ENCODE measurements at regions not wholly inside any gene's neighbourhood (a gene's known extent, or its start where the extent isn't known, plus 50 kb on each side); places are given as distances from the start of the nearest gene placed in this dataset.

GRCh38 chr13:109516186-109516585 is 270.2 kb downstream of the IRS2 start:
- no peak for DNase-seq (ENCODE audit: low read depth)

- DNase-seq (ENCODE audit: low read depth): no peak
Observed at GRCh38 chr13:109510013-109510412, 276.4 kb downstream of the IRS2 start.

- no peak for DNase-seq (ENCODE audit: low read depth)
Observed at GRCh38 chr13:109509154-109509900, 277.1 kb downstream of the IRS2 start.

- DNase-seq (ENCODE audit: low read depth): no peak
Observed at GRCh38 chr13:109500146-109500773, 286.1 kb downstream of the IRS2 start.

GRCh38 chr13:109497917-109498316 is 288.5 kb downstream of the IRS2 start:
- no peak for DNase-seq (ENCODE audit: low read depth)

GRCh38 chr13:109496216-109496615 is 290.2 kb downstream of the IRS2 start:
- no peak for DNase-seq (ENCODE audit: low read depth)

GRCh38 chr13:109494925-109495369 is 291.4 kb downstream of the IRS2 start:
- DNase-seq (ENCODE audit: low read depth): no peak

- DNase-seq (ENCODE audit: low read depth): no peak
Observed at GRCh38 chr13:109485136-109485794, 301.1 kb downstream of the IRS2 start.

GRCh38 chr13:109483284-109483683 is 303.1 kb downstream of the IRS2 start:
- DNase-seq (ENCODE audit: low read depth): no peak

GRCh38 chr13:109481040-109481439 is 305.3 kb downstream of the IRS2 start:
- no peak for DNase-seq (ENCODE audit: low read depth)

GRCh38 chr13:109480011-109480955 is 306.1 kb downstream of the IRS2 start:
- no peak for DNase-seq (ENCODE audit: low read depth)

- DNase-seq (ENCODE audit: low read depth): no peak
Observed at GRCh38 chr13:109479534-109479933, 306.8 kb downstream of the IRS2 start.

GRCh38 chr13:109476001-109476400 is 310.4 kb downstream of the IRS2 start:
- DNase-seq (ENCODE audit: low read depth): no peak

GRCh38 chr13:109468123-109468522 is 318.3 kb downstream of the IRS2 start:
- no peak for DNase-seq (ENCODE audit: low read depth)

GRCh38 chr13:109465148-109465547 is 321.2 kb downstream of the IRS2 start:
- no peak for DNase-seq (ENCODE audit: low read depth)

- DNase-seq (ENCODE audit: low read depth): no peak
Observed at GRCh38 chr13:109454167-109454917, 332.0 kb downstream of the IRS2 start.

- DNase-seq (ENCODE audit: low read depth): no peak
Observed at GRCh38 chr13:109451726-109452125, 334.7 kb downstream of the IRS2 start.

- no peak for DNase-seq (ENCODE audit: low read depth)
Observed at GRCh38 chr13:109448629-109449028, 337.8 kb downstream of the IRS2 start.

- DNase-seq (ENCODE audit: low read depth): no peak
Observed at GRCh38 chr13:109447667-109448066, 338.7 kb downstream of the IRS2 start.

GRCh38 chr13:109440320-109440719 is 346.1 kb downstream of the IRS2 start:
- DNase-seq (ENCODE audit: low read depth): no peak

GRCh38 chr13:109439813-109440212 is 346.6 kb downstream of the IRS2 start:
- DNase-seq (ENCODE audit: low read depth): no peak
